OCI-LY7 (cell line): ENCODE measurements at regions not wholly inside any gene's neighbourhood (a gene's known extent, or its start where the extent isn't known, plus 50 kb on each side); places are given as distances from the start of the nearest gene placed in this dataset.

ENCODE experiments used
- EZH2phosphoT487 ChIP-seq: fragments of 200-600 bp; sonication (generic); IDR thresholded peaks from 2 replicates; pipeline ENCODE4 v1.6.1; 2018; ENCODE audit warnings: low read depth, borderline replicate concordance, mild to moderate bottlenecking, mixed run types, antibody characterized with exemption, low read length, moderate library complexity, mixed read lengths
- TF ChIP-seq, protein P1 (sequence below): fragments of 200-600 bp; sonication (generic); conservative IDR thresholded peaks from 2 replicates; pipeline ENCODE4 v1.5.1; 2014; ENCODE audit warnings: mild to moderate bottlenecking, antibody characterized with exemption, low read length, moderate library complexity, mixed read lengths

DNA sequence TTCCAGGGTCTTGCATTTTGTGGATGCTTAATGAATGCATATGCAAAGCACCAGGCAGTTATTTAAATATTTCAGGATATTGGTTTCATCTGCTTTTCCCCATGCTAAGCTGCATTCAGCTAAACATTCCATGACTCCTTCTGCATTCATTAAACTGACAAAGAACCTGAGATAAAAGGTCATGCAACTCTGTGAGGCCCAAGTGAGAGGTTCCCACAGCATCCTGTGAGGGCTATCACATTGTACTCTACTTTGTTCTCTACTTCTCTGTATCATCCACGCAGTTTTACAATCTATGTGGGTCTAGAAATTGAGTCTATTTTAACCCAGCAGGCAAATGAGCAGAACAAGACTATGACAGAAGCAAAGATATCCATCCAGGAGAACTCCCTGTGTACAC, 86.4 kb upstream of the PRSS16 start:
- TF ChIP-seq, protein P1, sequence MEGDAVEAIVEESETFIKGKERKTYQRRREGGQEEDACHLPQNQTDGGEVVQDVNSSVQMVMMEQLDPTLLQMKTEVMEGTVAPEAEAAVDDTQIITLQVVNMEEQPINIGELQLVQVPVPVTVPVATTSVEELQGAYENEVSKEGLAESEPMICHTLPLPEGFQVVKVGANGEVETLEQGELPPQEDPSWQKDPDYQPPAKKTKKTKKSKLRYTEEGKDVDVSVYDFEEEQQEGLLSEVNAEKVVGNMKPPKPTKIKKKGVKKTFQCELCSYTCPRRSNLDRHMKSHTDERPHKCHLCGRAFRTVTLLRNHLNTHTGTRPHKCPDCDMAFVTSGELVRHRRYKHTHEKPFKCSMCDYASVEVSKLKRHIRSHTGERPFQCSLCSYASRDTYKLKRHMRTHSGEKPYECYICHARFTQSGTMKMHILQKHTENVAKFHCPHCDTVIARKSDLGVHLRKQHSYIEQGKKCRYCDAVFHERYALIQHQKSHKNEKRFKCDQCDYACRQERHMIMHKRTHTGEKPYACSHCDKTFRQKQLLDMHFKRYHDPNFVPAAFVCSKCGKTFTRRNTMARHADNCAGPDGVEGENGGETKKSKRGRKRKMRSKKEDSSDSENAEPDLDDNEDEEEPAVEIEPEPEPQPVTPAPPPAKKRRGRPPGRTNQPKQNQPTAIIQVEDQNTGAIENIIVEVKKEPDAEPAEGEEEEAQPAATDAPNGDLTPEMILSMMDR, result no peak
- TF ChIP-seq EZH2phosphoT487, result no peak
